ENCODE measurements at regions not wholly inside any gene's neighbourhood (a gene's known extent, or its start where the extent isn't known, plus 50 kb on each side); places are given as distances from the start of the nearest gene placed in this dataset.

DNA sequence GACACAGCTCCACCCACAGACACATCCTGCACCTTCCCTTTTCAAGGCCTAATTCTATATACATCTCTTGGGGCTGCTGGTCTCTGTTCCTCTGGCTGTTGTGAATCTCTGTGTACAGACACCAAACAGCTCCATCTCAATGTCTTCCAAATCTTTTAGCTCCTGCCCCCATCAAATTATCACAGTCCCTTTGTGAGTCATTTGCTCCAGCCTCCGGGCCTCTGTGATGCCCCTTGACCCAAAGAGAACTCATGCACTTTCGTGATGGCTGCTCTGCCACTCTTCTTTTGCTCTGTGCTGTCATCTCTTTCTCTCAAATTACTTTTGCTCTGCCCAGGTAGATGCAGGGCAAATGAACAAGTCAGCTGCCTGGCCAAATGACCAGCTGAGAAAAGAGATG is 369.0 kb upstream of the CDIN1 start:
- TF ChIP-seq TAF1 (IDR thresholded peaks at IDR 0.05; ENCODE audit: borderline replicate concordance, insufficient read depth, low read length) (no peak), FOXP2 (optimal IDR thresholded peaks at IDR 0.05; ENCODE audit: borderline replicate concordance, extremely low read depth, extremely low read length, insufficient read depth) (no peak), SIN3A (IDR thresholded peaks at IDR 0.05; ENCODE audit: borderline replicate concordance, insufficient read depth, low read length) (no peak), POLR2AphosphoS5 (IDR thresholded peaks at IDR 0.05; ENCODE audit: low read depth, low read length) (no peak)
- TF ChIP-seq, protein P1, sequence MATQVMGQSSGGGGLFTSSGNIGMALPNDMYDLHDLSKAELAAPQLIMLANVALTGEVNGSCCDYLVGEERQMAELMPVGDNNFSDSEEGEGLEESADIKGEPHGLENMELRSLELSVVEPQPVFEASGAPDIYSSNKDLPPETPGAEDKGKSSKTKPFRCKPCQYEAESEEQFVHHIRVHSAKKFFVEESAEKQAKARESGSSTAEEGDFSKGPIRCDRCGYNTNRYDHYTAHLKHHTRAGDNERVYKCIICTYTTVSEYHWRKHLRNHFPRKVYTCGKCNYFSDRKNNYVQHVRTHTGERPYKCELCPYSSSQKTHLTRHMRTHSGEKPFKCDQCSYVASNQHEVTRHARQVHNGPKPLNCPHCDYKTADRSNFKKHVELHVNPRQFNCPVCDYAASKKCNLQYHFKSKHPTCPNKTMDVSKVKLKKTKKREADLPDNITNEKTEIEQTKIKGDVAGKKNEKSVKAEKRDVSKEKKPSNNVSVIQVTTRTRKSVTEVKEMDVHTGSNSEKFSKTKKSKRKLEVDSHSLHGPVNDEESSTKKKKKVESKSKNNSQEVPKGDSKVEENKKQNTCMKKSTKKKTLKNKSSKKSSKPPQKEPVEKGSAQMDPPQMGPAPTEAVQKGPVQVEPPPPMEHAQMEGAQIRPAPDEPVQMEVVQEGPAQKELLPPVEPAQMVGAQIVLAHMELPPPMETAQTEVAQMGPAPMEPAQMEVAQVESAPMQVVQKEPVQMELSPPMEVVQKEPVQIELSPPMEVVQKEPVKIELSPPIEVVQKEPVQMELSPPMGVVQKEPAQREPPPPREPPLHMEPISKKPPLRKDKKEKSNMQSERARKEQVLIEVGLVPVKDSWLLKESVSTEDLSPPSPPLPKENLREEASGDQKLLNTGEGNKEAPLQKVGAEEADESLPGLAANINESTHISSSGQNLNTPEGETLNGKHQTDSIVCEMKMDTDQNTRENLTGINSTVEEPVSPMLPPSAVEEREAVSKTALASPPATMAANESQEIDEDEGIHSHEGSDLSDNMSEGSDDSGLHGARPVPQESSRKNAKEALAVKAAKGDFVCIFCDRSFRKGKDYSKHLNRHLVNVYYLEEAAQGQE (IDR thresholded peaks at IDR 0.05; ENCODE audit: insufficient read depth in 1 of 2, low read depth in 2 of 2, low read length in 2 of 2), result no peak

DNA sequence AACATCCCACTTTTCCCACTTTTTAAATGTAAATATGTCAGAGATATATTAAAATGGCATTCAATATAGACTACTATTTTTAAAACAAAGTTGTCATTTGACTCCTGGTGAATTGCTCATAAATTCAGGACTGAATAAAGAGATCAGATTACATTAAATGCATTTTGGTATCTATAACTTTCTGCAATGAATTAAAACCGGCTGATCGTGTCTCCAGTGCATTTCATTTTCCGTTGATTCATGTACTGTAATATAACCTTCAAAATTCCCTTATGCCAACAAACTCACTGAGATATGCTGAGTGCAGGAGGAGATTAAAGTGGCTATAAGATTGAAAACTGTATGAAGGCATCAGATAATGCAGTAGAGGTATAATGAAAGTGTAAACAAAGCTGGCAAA is 361.1 kb upstream of the CDIN1 start:
- no peak for TF ChIP-seq FOXP2 (optimal IDR thresholded peaks at IDR 0.05; ENCODE audit: borderline replicate concordance, extremely low read depth, extremely low read length, insufficient read depth)
- TF ChIP-seq, protein P1 (IDR thresholded peaks at IDR 0.05; ENCODE audit: insufficient read depth in 1 of 2, low read depth in 2 of 2, low read length in 2 of 2), result no peak
- TF ChIP-seq POLR2AphosphoS5 (IDR thresholded peaks at IDR 0.05; ENCODE audit: low read depth, low read length), result no peak
- no peak for TF ChIP-seq SIN3A (IDR thresholded peaks at IDR 0.05; ENCODE audit: borderline replicate concordance, insufficient read depth, low read length)
- no peak for TF ChIP-seq TAF1 (IDR thresholded peaks at IDR 0.05; ENCODE audit: borderline replicate concordance, insufficient read depth, low read length)

DNA sequence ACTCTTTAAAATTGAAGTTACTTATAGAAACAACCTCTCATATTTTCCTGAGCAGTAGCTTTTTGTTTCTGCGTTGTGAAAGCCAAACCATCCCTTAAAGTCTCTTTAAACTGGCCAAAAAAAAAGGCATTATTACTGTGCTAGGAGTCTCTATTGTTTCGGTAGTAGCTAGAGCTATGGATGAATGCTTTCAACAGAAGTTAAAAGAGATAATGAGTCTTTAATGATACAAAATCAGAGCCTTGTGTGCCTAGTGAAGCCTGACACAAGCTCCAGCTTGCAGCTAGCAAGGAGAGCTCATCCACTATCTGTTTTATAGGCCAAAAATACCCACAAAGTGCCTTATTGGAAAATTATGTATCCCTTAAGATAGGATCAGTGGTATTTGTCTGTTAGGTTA is 360.4 kb upstream of the CDIN1 start:
- TF ChIP-seq FOXP2 (optimal IDR thresholded peaks at IDR 0.05; ENCODE audit: borderline replicate concordance, extremely low read depth, extremely low read length, insufficient read depth) (no peak), TAF1 (IDR thresholded peaks at IDR 0.05; ENCODE audit: borderline replicate concordance, insufficient read depth, low read length) (no peak), POLR2AphosphoS5 (IDR thresholded peaks at IDR 0.05; ENCODE audit: low read depth, low read length) (no peak), SIN3A (IDR thresholded peaks at IDR 0.05; ENCODE audit: borderline replicate concordance, insufficient read depth, low read length) (no peak)
- TF ChIP-seq, protein P1 (IDR thresholded peaks at IDR 0.05; ENCODE audit: insufficient read depth in 1 of 2, low read depth in 2 of 2, low read length in 2 of 2), result no peak

DNA sequence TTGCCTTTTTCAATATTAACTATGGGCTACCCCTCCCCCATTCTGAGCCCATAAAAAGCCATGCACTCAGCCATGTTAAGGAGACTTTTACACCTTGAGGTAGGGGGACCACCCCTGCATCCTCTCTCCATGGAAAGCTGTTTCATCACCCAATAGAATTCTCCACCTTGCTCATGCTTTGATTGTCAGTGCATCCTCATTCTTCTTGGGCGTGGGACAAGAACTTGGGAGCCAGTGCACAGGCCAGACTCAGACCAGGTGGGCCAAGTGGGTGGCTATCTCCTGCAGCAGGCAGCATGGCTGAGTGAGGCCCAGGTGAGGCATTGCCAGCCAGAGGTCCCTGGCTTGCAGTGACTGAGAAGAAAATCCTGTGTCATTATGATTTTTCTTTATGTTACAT is 357.4 kb upstream of the CDIN1 start:
- TF ChIP-seq POLR2AphosphoS5 (IDR thresholded peaks at IDR 0.05; ENCODE audit: low read depth, low read length) (no peak), TAF1 (IDR thresholded peaks at IDR 0.05; ENCODE audit: borderline replicate concordance, insufficient read depth, low read length) (no peak), SIN3A (IDR thresholded peaks at IDR 0.05; ENCODE audit: borderline replicate concordance, insufficient read depth, low read length) (no peak), FOXP2 (optimal IDR thresholded peaks at IDR 0.05; ENCODE audit: borderline replicate concordance, extremely low read depth, extremely low read length, insufficient read depth) (no peak)
- TF ChIP-seq, protein P1 (IDR thresholded peaks at IDR 0.05; ENCODE audit: insufficient read depth in 1 of 2, low read depth in 2 of 2, low read length in 2 of 2), result no peak

DNA sequence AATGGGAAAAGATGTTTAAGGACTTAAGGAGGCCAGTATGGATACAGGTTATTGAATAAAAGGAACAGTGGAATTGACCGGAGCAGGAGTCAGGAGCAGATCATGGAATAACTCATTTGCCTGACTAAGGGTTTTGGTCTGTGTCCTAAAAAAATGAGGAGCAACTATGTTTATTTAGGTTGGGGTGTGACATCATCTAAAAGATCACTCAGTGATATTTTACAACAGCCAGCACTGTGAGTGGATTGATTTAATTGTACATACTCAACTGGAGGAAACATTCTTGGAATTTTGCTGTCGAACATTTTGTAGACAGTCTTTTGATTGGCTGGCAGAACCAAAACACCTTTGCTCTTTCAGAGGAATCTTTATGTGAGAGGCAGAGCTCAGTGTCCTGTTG is 348.6 kb upstream of the CDIN1 start:
- TF ChIP-seq FOXP2 (optimal IDR thresholded peaks at IDR 0.05; ENCODE audit: borderline replicate concordance, extremely low read depth, extremely low read length, insufficient read depth), result no peak
- TF ChIP-seq, protein P1 (IDR thresholded peaks at IDR 0.05; ENCODE audit: insufficient read depth in 1 of 2, low read depth in 2 of 2, low read length in 2 of 2), result no peak
